GM18511 (cell line): ENCODE measurements at regions not wholly inside any gene's neighbourhood (a gene's known extent, or its start where the extent isn't known, plus 50 kb on each side); places are given as distances from the start of the nearest gene placed in this dataset.
"Not testable (repeated sequence)": the region's sequence is repeated elsewhere in the genome, so short reads cannot be mapped to it uniquely, and the experiment has no call there.

Experiments used
- ATAC-seq: cut with Tn5 transposase; IDR thresholded peaks from one replicate; pipeline ENCODE4 v1.9.1; 2021; ENCODE audit warnings: mild to moderate bottlenecking, moderate library complexity; ENCODE audit not compliant: unreplicated experiment

- ATAC-seq, result no peak
Measured at GRCh38 chr14:83899706-83900105, 1630.2 kb upstream of the FLRT2 start.

GRCh38 chr14:83905157-83905556 lies 1624.8 kb upstream of the FLRT2 start:
- no peak for ATAC-seq

GRCh38 chr14:83908419-83908818 lies 1621.5 kb upstream of the FLRT2 start:
- no peak for ATAC-seq

GRCh38 chr14:83909507-83909906 lies 1620.4 kb upstream of the FLRT2 start:
- no peak for ATAC-seq

GRCh38 chr14:83912032-83912642 lies 1617.8 kb upstream of the FLRT2 start:
- ATAC-seq, result no peak

- ATAC-seq, result no peak
Measured at GRCh38 chr14:83913476-83913875, 1616.5 kb upstream of the FLRT2 start.

GRCh38 chr14:83918546-83918945 lies 1611.4 kb upstream of the FLRT2 start:
- ATAC-seq, result no peak

- ATAC-seq, result not testable (repeated sequence)
Measured at GRCh38 chr14:83919675-83920074, 1610.3 kb upstream of the FLRT2 start.

- ATAC-seq, result no peak
Measured at GRCh38 chr14:83923842-83924241, 1606.1 kb upstream of the FLRT2 start.

GRCh38 chr14:83924259-83924658 lies 1605.7 kb upstream of the FLRT2 start:
- no peak for ATAC-seq

GRCh38 chr14:83940253-83940652 lies 1589.7 kb upstream of the FLRT2 start:
- ATAC-seq, result no peak

- ATAC-seq, result no peak
Measured at GRCh38 chr14:83958359-83958758, 1571.6 kb upstream of the FLRT2 start.

GRCh38 chr14:83960832-83961512 lies 1569.0 kb upstream of the FLRT2 start:
- ATAC-seq, result no peak

- no peak for ATAC-seq
Measured at GRCh38 chr14:83969998-83970397, 1559.9 kb upstream of the FLRT2 start.

- ATAC-seq, result no peak
Measured at GRCh38 chr14:83972631-83973030, 1557.3 kb upstream of the FLRT2 start.

GRCh38 chr14:83974647-83975163 lies 1555.2 kb upstream of the FLRT2 start:
- no peak for ATAC-seq

GRCh38 chr14:83975435-83975834 lies 1554.5 kb upstream of the FLRT2 start:
- ATAC-seq, result no peak

GRCh38 chr14:83975841-83976770 lies 1553.8 kb upstream of the FLRT2 start:
- no peak for ATAC-seq

- ATAC-seq, result no peak
Measured at GRCh38 chr14:83977583-83977982, 1552.4 kb upstream of the FLRT2 start.

GRCh38 chr14:83981676-83982258 lies 1548.2 kb upstream of the FLRT2 start:
- not testable (repeated sequence) for ATAC-seq

- no peak for ATAC-seq
Measured at GRCh38 chr14:83988275-83988674, 1541.7 kb upstream of the FLRT2 start.
